PC-9 (cell line): ENCODE measurements at regions not wholly inside any gene's neighbourhood (a gene's known extent, or its start where the extent isn't known, plus 50 kb on each side); places are given as distances from the start of the nearest gene placed in this dataset.

Experiments used
- BruUV-seq: library from RNA; stranded (reverse); fragments of 400-500 nt; replicated peaks from 2 replicates; lab custom pipeline; 2021; lab: Mats Ljungman, UMichigan
- CTCF ChIA-PET: fragments of 300-600 bp; sonication (Branson Sonifier 250); formaldehyde crosslinking; loops from one replicate; lab custom pipeline; 2022; ENCODE audit warnings: antibody characterized with exemption; lab: Charles Lee
- POLR2A ChIA-PET: fragments of 300-600 bp; sonication (Branson Sonifier 250); formaldehyde crosslinking; loops from one replicate; lab custom pipeline; 2022; ENCODE audit warnings: antibody characterized with exemption; ENCODE audit not compliant: unreplicated experiment; lab: Charles Lee
- DNase-seq, 2 experiments: peaks; one replicate each; pipeline versions ENCODE4 v3.0.0 to v3.0.0-alpha.2; 2015 to 2022; ENCODE audit warnings: mixed read lengths in 1 of 2
- H2AFZ ChIP-seq: fragments of 200-600 bp; sonication (generic); 2 replicates; pipeline ENCODE4 v1.8.1; 2017; ENCODE audit warnings: antibody characterized with exemption
- H3F3A ChIP-seq: fragments of 200-600 bp; sonication (generic); 2 replicates; pipeline ENCODE4 v1.8.1; 2017; ENCODE audit warnings: antibody characterized with exemption, mild to moderate bottlenecking, low read depth; ENCODE audit not compliant: insufficient read depth
- H3K27ac ChIP-seq: fragments of 200-600 bp; sonication (generic); 2 replicates; pipeline ENCODE4 v1.6.1; 2016; ENCODE audit warnings: mixed run types
- H3K27me3 ChIP-seq: fragments of 200-600 bp; sonication (generic); 2 replicates; pipeline ENCODE4 v1.6.1; 2016; ENCODE audit warnings: low read depth, mixed run types; ENCODE audit not compliant: insufficient read depth
- H3K36me3 ChIP-seq: fragments of 200-600 bp; sonication (generic); 2 replicates; pipeline ENCODE4 v1.6.1; 2016; ENCODE audit warnings: low read depth, mixed run types
- H3K4me1 ChIP-seq: fragments of 200-600 bp; sonication (generic); replicated peaks from 2 replicates; pipeline ENCODE4 v1.6.1; 2016; ENCODE audit warnings: mixed run types; ENCODE audit not compliant: insufficient read depth
- H3K4me2 ChIP-seq: fragments of 200-600 bp; sonication (generic); 2 replicates; pipeline ENCODE4 v1.6.1; 2017; ENCODE audit warnings: mixed run types
- H3K4me3 ChIP-seq: fragments of 200-600 bp; sonication (generic); 2 replicates; pipeline ENCODE4 v1.6.1; 2016; ENCODE audit warnings: mixed run types
- H3K79me2 ChIP-seq: fragments of 200-600 bp; sonication (generic); 2 replicates; pipeline ENCODE4 v1.6.1; 2017; ENCODE audit warnings: low read depth, mixed run types
- H3K9me2 ChIP-seq: fragments of 200-600 bp; sonication (generic); 2 replicates; pipeline ENCODE4 v1.8.1; 2017; ENCODE audit warnings: mild to moderate bottlenecking; ENCODE audit not compliant: insufficient read depth
- H3K9me3 ChIP-seq: fragments of 200-600 bp; sonication (generic); 2 replicates; pipeline ENCODE4 v1.8.1; 2016; ENCODE audit warnings: low read depth; ENCODE audit not compliant: insufficient read depth
- H4K20me1 ChIP-seq: fragments of 200-600 bp; sonication (generic); 2 replicates; pipeline ENCODE4 v1.8.1; 2017; ENCODE audit not compliant: insufficient read depth
- EZH2 ChIP-seq: fragments of 200-600 bp; sonication (generic); IDR thresholded peaks from 2 replicates; pipeline ENCODE4 v1.8.0; 2017; ENCODE audit warnings: antibody characterized with exemption, low read depth
- intact Hi-C: fragments of 100-400 bp; cut with micrococcal nuclease; formaldehyde crosslinking; loops from one replicate; pipeline ENCODE4 v1.10.0; 2022; ENCODE audit not compliant: unreplicated experiment
- TF ChIP-seq, protein P1 (sequence below): fragments of 200-600 bp; sonication (generic); conservative IDR thresholded peaks from 2 replicates; pipeline ENCODE4 v1.6.1; 2017; ENCODE audit warnings: mixed run types, antibody characterized with exemption, mild to moderate bottlenecking, moderate library complexity

DNA sequence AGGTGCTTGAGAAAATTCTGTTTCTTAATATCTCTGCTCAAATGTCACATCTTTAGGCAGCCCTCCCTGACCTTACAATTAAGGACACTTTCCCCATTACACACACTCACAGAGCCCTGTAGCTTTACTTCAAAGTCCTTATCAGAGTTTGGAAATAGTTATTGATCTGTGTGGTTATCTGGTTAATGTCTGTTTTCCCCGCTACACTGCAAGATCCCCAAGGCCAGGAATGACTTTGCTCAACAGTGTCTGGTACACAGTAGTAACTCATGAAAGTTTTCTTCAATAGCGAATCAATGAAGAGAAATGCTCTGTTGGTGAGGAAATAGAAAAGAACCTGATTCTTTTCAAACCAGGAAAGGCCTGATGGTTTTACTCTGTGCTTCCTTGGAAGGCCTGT lies 554.4 kb downstream of the REEP3 start:
- 0 out of 2 replicates have a peak, but pooled peaks cover 3% of the 10 kb centered on the region for H4K20me1 ChIP-seq
- no peaks in the 10 kb centered on the region for H3K27me3 ChIP-seq
- H3K9me2 ChIP-seq = no peaks in the 10 kb centered on the region
- H3K4me3 ChIP-seq = no peak overlapping the region
- no peaks in the 10 kb centered on the region for H3K36me3 ChIP-seq
- CTCF ChIA-PET = no interaction called here
- POLR2A ChIA-PET = interaction anchor here (0.6 kb wide), 1 partner anchor 619 kb away, joined by 10 read pairs; no protein-coding TSS in a partner anchor
- H3K4me2 ChIP-seq = no peak overlapping the region
- H3F3A ChIP-seq = no peaks in the 10 kb centered on the region
- no peaks in the 10 kb centered on the region for H3K4me1 ChIP-seq
- intact Hi-C loops = no loop called here
- no peaks in the 10 kb centered on the region for H3K9me3 ChIP-seq
- H3K27ac ChIP-seq = no peak overlapping the region
- H2AFZ ChIP-seq = no peak overlapping the region
- BruUV-seq = no TSS peak
- TF ChIP-seq EZH2 = no peak
- TF ChIP-seq, protein P1, sequence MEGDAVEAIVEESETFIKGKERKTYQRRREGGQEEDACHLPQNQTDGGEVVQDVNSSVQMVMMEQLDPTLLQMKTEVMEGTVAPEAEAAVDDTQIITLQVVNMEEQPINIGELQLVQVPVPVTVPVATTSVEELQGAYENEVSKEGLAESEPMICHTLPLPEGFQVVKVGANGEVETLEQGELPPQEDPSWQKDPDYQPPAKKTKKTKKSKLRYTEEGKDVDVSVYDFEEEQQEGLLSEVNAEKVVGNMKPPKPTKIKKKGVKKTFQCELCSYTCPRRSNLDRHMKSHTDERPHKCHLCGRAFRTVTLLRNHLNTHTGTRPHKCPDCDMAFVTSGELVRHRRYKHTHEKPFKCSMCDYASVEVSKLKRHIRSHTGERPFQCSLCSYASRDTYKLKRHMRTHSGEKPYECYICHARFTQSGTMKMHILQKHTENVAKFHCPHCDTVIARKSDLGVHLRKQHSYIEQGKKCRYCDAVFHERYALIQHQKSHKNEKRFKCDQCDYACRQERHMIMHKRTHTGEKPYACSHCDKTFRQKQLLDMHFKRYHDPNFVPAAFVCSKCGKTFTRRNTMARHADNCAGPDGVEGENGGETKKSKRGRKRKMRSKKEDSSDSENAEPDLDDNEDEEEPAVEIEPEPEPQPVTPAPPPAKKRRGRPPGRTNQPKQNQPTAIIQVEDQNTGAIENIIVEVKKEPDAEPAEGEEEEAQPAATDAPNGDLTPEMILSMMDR = no peak
- H3K79me2 ChIP-seq = no peaks in the 10 kb centered on the region
- no peak for DNase-seq

DNA sequence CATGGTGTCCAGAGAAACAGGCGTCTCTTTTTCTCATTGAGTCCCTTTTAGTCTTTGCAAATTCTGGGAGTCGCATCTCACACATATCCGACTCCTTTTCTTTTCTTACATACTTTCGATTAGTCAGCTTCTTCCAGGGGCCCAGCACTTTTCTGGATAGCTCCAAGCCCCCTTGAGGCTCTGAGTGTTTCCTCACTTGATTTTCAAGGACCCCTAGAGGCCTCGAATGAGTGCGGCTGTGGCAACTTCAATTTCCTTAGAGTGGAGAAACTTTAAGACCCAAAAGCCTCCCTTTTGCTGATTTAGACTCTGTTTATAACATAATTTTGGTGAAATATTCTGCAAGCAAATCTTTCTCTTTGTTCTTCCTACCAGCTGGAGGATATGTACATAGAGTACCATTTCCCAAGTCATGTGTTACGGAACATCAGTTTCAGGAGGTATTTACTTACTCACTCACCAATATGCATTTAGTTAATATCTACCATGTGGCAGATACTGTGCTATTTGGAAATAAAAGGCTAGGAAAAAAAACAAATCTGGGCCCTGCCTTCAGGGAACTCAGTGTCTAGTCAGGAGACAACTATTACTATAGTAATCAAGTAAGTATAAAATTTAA lies 555.2 kb downstream of the REEP3 start:
- no TSS peak for BruUV-seq
- TF ChIP-seq EZH2 = no peak
- TF ChIP-seq, protein P1 = no peak
- no peak for DNase-seq
- H3K9me2 ChIP-seq = no peaks in the 10 kb centered on the region
- H3F3A ChIP-seq = no peaks in the 10 kb centered on the region
- H3K27me3 ChIP-seq = no peaks in the 10 kb centered on the region
- no peak overlapping the region for H3K27ac ChIP-seq
- no peaks in the 10 kb centered on the region for H3K79me2 ChIP-seq
- intact Hi-C loops = no loop called here
- no peaks in the 10 kb centered on the region for H3K4me1 ChIP-seq
- ChIA-PET CTCF (no interaction called here), POLR2A (no interaction called here)
- H2AFZ ChIP-seq = no peak overlapping the region
- H4K20me1 ChIP-seq = 0 out of 2 replicates have a peak, but pooled peaks cover 3% of the 10 kb centered on the region
- H3K9me3 ChIP-seq = no peaks in the 10 kb centered on the region
- H3K4me3 ChIP-seq = no peak overlapping the region
- no peaks in the 10 kb centered on the region for H3K36me3 ChIP-seq
- no peak overlapping the region for H3K4me2 ChIP-seq

DNA sequence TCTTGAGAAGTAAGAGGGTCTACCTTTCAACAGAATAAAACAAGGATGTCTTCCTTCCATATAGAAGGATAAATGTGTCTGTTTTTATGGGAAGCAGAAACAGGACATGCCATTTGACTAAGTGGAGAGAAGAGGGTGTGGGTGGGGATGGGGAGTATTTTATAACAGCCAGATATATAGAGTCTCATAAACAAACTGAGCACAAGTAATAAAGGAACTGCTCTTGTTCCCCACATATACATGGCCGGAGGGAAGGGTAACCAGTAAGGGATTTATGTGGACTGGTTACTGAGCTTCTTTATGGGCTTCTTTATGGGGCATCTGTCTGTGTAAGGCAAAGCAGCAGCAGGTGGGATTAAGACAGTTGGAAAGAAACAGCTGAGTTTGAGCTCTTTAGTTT lies 558.1 kb downstream of the REEP3 start:
- DNase-seq = no peak
- no peaks in the 10 kb centered on the region for H3K79me2 ChIP-seq
- no peaks in the 10 kb centered on the region for H3K4me1 ChIP-seq
- no peaks in the 10 kb centered on the region for H3K36me3 ChIP-seq
- no peak overlapping the region for H3K4me2 ChIP-seq
- no peak overlapping the region for H3K27ac ChIP-seq
- ChIA-PET POLR2A (no interaction called here), CTCF (no interaction called here)
- no peak overlapping the region for H2AFZ ChIP-seq
- H3F3A ChIP-seq = no peaks in the 10 kb centered on the region
- no peaks in the 10 kb centered on the region; the same call in 1 of the 2 replicates for H3K9me2 ChIP-seq
- 0 out of 2 replicates have a peak, but pooled peaks cover 3% of the 10 kb centered on the region for H4K20me1 ChIP-seq
- H3K4me3 ChIP-seq = no peak overlapping the region
- no peaks in the 10 kb centered on the region for H3K27me3 ChIP-seq
- TF ChIP-seq, protein P1 = no peak
- no peak for TF ChIP-seq EZH2
- intact Hi-C loops = no loop called here
- BruUV-seq = no TSS peak
- H3K9me3 ChIP-seq = no peaks in the 10 kb centered on the region
